PC-9 (cell line): ENCODE measurements at regions not wholly inside any gene's neighbourhood (a gene's known extent, or its start where the extent isn't known, plus 50 kb on each side); places are given as distances from the start of the nearest gene placed in this dataset.

Experiments
- EZH2 ChIP-seq: fragments of 200-600 bp; sonication (generic); IDR thresholded peaks from 2 replicates; pipeline ENCODE4 v1.8.0; 2017; ENCODE audit warnings: antibody characterized with exemption, low read depth
- TF ChIP-seq, protein P1 (sequence below): fragments of 200-600 bp; sonication (generic); conservative IDR thresholded peaks from 2 replicates; pipeline ENCODE4 v1.6.1; 2017; ENCODE audit warnings: mixed run types, antibody characterized with exemption, mild to moderate bottlenecking, moderate library complexity

DNA sequence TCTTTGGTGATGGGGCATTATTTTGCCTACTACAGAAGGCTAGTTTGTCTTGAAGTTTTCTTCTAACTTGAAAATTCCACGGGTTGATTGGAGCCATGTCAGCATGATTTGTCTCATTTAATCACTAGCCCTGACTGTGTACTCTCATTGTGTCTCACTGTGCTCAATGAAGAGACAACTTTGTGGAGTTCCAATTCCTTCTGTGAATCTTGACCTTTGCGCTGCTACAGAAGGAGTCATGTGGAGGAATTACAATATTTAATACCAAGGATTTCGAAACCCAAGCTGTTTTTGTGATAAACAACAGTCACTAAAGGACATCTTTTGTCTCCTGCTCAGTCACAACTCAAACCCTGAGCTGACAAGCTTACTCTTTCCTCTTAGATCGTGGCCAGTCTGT lies 98.6 kb upstream of the ACTBL2 start:
- TF ChIP-seq, protein P1, sequence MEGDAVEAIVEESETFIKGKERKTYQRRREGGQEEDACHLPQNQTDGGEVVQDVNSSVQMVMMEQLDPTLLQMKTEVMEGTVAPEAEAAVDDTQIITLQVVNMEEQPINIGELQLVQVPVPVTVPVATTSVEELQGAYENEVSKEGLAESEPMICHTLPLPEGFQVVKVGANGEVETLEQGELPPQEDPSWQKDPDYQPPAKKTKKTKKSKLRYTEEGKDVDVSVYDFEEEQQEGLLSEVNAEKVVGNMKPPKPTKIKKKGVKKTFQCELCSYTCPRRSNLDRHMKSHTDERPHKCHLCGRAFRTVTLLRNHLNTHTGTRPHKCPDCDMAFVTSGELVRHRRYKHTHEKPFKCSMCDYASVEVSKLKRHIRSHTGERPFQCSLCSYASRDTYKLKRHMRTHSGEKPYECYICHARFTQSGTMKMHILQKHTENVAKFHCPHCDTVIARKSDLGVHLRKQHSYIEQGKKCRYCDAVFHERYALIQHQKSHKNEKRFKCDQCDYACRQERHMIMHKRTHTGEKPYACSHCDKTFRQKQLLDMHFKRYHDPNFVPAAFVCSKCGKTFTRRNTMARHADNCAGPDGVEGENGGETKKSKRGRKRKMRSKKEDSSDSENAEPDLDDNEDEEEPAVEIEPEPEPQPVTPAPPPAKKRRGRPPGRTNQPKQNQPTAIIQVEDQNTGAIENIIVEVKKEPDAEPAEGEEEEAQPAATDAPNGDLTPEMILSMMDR = no peak
- no peak for TF ChIP-seq EZH2
